ENCODE measurements at regions not wholly inside any gene's neighbourhood (a gene's known extent, or its start where the extent isn't known, plus 50 kb on each side); places are given as distances from the start of the nearest gene placed in this dataset.

- no peak for TF ChIP-seq MXI1 (conservative IDR thresholded peaks at IDR 0.05; ENCODE audit: poor library complexity, severe bottlenecking)
Observed at GRCh38 chr7:8822595-8822994, 389.2 kb downstream of the NXPH1 start (continued).

- Histone ChIP-seq H3K9me2 (ENCODE audit: insufficient read depth, low read length) (no peaks in the 10 kb centered on the region), H3K36me3 (ENCODE audit: insufficient read depth, low read length) (no peaks in the 10 kb centered on the region), H3K79me2 (replicated peaks; ENCODE audit: insufficient read depth, low read length) (no peaks in the 10 kb centered on the region), H2AFZ (ENCODE audit: low read depth, low read length) (no peak overlapping the region), H3K9ac (ENCODE audit: low read length) (no peak overlapping the region), H3K4me2 (ENCODE audit: low read length) (no peak overlapping the region), H3K9me3 (ENCODE audit: low read length) (no peaks in the 10 kb centered on the region), H3K4me3 (ENCODE audit: low read length) (no peak overlapping the region), H3K27ac (ENCODE audit: low read length) (no peak overlapping the region), H3F3A (ENCODE audit: insufficient read depth, low read length, poor library complexity, severe bottlenecking) (no peaks in the 10 kb centered on the region), H4K20me1 (ENCODE audit: insufficient read depth) (no peaks in the 10 kb centered on the region), H3K27me3 (ENCODE audit: insufficient read depth, low read depth, low read length) (no peaks in the 10 kb centered on the region)
- TF ChIP-seq RAD21 (conservative IDR thresholded peaks at IDR 0.05) (no peak), SMC3 (conservative IDR thresholded peaks at IDR 0.05; ENCODE audit: poor library complexity) (no peak), TAF1 (IDR thresholded peaks at IDR 0.05; ENCODE audit: low read depth) (no peak), EZH2 (IDR thresholded peaks at IDR 0.05; ENCODE audit: borderline replicate concordance, insufficient read depth, low read length, poor library complexity, severe bottlenecking) (no peak), REST (IDR thresholded peaks at IDR 0.05; ENCODE audit: borderline replicate concordance) (no peak), POLR2AphosphoS5 (IDR thresholded peaks at IDR 0.05) (no peak), EP300 (conservative IDR thresholded peaks at IDR 0.05; ENCODE audit: poor library complexity, severe bottlenecking) (no peak), CTCF (IDR thresholded peaks at IDR 0.05; ENCODE audit: poor library complexity, severe bottlenecking) (no peak), MXI1 (conservative IDR thresholded peaks at IDR 0.05; ENCODE audit: poor library complexity, severe bottlenecking) (no peak)
Observed at GRCh38 chr7:8823486-8823885, 390.1 kb downstream of the NXPH1 start.

- no peaks in the 10 kb centered on the region for H3K9me2 ChIP-seq (ENCODE audit: insufficient read depth, low read length)
- no peaks in the 10 kb centered on the region for H4K20me1 ChIP-seq (ENCODE audit: insufficient read depth)
- no peak overlapping the region for H3K4me2 ChIP-seq (ENCODE audit: low read length)
- H2AFZ ChIP-seq (ENCODE audit: low read depth, low read length), result no peak overlapping the region
- no peaks in the 10 kb centered on the region for H3K27me3 ChIP-seq (ENCODE audit: insufficient read depth, low read depth, low read length)
- no peak overlapping the region for H3K4me3 ChIP-seq (ENCODE audit: low read length)
- no peaks in the 10 kb centered on the region for H3F3A ChIP-seq (ENCODE audit: insufficient read depth, low read length, poor library complexity, severe bottlenecking)
- no peaks in the 10 kb centered on the region for H3K36me3 ChIP-seq (ENCODE audit: insufficient read depth, low read length)
- TF ChIP-seq RAD21 (conservative IDR thresholded peaks at IDR 0.05), result no peak
- H3K27ac ChIP-seq (ENCODE audit: low read length), result no peak overlapping the region
- H3K79me2 ChIP-seq (replicated peaks; ENCODE audit: insufficient read depth, low read length), result no peaks in the 10 kb centered on the region
- no peaks in the 10 kb centered on the region for H3K9me3 ChIP-seq (ENCODE audit: low read length)
- H3K9ac ChIP-seq (ENCODE audit: low read length), result no peak overlapping the region
Observed at GRCh38 chr7:8827329-8827728, 393.9 kb downstream of the NXPH1 start.

Measured in neural cell (in vitro differentiated cells).